ENCODE measurements at regions not wholly inside any gene's neighbourhood (a gene's known extent, or its start where the extent isn't known, plus 50 kb on each side); places are given as distances from the start of the nearest gene placed in this dataset.

DNA sequence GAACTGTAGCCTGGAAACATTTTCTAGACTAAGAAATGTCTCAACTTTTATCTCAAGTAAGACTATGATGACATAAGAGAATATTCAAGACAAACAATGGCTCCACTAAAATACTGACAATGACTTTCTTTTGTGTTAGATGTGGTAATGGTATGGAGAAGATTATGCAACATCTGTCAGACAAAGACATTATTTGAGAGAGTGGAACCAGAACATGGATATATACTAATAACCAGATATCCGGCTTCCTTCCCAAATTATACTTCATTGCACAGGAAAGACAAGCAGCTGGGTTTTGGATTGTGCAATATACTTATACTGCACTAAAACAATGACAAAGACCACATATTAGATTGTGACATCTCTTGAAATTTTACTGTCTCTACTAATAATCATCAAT, 290.8 kb upstream of the GIMD1 start (continued):
- TF ChIP-seq, protein P1, sequence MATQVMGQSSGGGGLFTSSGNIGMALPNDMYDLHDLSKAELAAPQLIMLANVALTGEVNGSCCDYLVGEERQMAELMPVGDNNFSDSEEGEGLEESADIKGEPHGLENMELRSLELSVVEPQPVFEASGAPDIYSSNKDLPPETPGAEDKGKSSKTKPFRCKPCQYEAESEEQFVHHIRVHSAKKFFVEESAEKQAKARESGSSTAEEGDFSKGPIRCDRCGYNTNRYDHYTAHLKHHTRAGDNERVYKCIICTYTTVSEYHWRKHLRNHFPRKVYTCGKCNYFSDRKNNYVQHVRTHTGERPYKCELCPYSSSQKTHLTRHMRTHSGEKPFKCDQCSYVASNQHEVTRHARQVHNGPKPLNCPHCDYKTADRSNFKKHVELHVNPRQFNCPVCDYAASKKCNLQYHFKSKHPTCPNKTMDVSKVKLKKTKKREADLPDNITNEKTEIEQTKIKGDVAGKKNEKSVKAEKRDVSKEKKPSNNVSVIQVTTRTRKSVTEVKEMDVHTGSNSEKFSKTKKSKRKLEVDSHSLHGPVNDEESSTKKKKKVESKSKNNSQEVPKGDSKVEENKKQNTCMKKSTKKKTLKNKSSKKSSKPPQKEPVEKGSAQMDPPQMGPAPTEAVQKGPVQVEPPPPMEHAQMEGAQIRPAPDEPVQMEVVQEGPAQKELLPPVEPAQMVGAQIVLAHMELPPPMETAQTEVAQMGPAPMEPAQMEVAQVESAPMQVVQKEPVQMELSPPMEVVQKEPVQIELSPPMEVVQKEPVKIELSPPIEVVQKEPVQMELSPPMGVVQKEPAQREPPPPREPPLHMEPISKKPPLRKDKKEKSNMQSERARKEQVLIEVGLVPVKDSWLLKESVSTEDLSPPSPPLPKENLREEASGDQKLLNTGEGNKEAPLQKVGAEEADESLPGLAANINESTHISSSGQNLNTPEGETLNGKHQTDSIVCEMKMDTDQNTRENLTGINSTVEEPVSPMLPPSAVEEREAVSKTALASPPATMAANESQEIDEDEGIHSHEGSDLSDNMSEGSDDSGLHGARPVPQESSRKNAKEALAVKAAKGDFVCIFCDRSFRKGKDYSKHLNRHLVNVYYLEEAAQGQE (IDR thresholded peaks at IDR 0.05; ENCODE audit: unreplicated experiment), result no peak

DNA sequence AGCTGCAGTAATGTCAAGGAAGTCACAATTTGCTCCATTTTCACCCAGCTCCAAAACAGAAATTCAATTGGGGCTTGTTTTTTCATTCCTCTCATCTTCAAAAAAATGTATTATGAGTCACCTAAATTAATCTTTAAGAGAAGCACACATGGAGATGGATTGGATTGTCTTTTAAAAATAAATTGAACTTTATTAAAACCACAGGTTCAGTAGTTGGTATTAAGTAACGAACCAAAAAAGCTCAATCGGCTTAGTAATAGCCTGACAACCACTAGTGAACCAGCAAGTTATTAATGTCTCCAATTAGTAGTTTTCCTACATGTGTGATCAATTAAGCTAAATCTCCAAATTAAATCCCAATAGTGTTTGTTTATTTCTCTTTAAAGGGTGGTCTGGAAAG, 283.5 kb upstream of the GIMD1 start:
- no peaks in the 10 kb centered on the region for H3K9me3 Mint-ChIP-seq
- H3F3A ChIP-seq (replicated peaks; ENCODE audit: low read depth), result no peaks in the 10 kb centered on the region
- H2AFZ ChIP-seq, result no peak overlapping the region
- 0 out of 2 replicates have a peak, but pooled peaks cover 4% of the 10 kb centered on the region for H3K9me2 ChIP-seq (ENCODE audit: insufficient read depth)
- H4K20me1 ChIP-seq (replicated peaks; ENCODE audit: insufficient read depth), result no peaks in the 10 kb centered on the region
- no peak overlapping the region for H3K4me2 ChIP-seq
- no peak overlapping the region for H3K27ac ChIP-seq (ENCODE audit: low read depth)
- H3K79me2 ChIP-seq (replicated peaks; ENCODE audit: insufficient read depth), result no peaks in the 10 kb centered on the region
- no peaks in the 10 kb centered on the region for H3K4me1 Mint-ChIP-seq
- no peak overlapping the region for H3K27ac Mint-ChIP-seq
- ATAC-seq (no peak), DNase-seq (ENCODE audit: low spot score) (no peak)
- no peaks in the 10 kb centered on the region for H3K4me1 ChIP-seq (ENCODE audit: insufficient read depth)
- H3K4me3 Mint-ChIP-seq, result no peak overlapping the region
- H3K36me3 ChIP-seq (ENCODE audit: insufficient read depth), result no peaks in the 10 kb centered on the region
- no peak overlapping the region for H3K4me3 ChIP-seq
- no peaks in the 10 kb centered on the region for H3K27me3 Mint-ChIP-seq (ENCODE audit: insufficient read depth, low read depth, poor library complexity)
- no peaks in the 10 kb centered on the region for H3K27me3 ChIP-seq (ENCODE audit: insufficient read depth)
- no peaks in the 10 kb centered on the region for H3K36me3 Mint-ChIP-seq (ENCODE audit: low read depth)
- TF ChIP-seq CTCF (conservative IDR thresholded peaks at IDR 0.05; ENCODE audit: low read depth in 2 of 2), result no peak
- TF ChIP-seq, protein P1 (IDR thresholded peaks at IDR 0.05; ENCODE audit: unreplicated experiment), result no peak
- TF ChIP-seq, protein P2, sequence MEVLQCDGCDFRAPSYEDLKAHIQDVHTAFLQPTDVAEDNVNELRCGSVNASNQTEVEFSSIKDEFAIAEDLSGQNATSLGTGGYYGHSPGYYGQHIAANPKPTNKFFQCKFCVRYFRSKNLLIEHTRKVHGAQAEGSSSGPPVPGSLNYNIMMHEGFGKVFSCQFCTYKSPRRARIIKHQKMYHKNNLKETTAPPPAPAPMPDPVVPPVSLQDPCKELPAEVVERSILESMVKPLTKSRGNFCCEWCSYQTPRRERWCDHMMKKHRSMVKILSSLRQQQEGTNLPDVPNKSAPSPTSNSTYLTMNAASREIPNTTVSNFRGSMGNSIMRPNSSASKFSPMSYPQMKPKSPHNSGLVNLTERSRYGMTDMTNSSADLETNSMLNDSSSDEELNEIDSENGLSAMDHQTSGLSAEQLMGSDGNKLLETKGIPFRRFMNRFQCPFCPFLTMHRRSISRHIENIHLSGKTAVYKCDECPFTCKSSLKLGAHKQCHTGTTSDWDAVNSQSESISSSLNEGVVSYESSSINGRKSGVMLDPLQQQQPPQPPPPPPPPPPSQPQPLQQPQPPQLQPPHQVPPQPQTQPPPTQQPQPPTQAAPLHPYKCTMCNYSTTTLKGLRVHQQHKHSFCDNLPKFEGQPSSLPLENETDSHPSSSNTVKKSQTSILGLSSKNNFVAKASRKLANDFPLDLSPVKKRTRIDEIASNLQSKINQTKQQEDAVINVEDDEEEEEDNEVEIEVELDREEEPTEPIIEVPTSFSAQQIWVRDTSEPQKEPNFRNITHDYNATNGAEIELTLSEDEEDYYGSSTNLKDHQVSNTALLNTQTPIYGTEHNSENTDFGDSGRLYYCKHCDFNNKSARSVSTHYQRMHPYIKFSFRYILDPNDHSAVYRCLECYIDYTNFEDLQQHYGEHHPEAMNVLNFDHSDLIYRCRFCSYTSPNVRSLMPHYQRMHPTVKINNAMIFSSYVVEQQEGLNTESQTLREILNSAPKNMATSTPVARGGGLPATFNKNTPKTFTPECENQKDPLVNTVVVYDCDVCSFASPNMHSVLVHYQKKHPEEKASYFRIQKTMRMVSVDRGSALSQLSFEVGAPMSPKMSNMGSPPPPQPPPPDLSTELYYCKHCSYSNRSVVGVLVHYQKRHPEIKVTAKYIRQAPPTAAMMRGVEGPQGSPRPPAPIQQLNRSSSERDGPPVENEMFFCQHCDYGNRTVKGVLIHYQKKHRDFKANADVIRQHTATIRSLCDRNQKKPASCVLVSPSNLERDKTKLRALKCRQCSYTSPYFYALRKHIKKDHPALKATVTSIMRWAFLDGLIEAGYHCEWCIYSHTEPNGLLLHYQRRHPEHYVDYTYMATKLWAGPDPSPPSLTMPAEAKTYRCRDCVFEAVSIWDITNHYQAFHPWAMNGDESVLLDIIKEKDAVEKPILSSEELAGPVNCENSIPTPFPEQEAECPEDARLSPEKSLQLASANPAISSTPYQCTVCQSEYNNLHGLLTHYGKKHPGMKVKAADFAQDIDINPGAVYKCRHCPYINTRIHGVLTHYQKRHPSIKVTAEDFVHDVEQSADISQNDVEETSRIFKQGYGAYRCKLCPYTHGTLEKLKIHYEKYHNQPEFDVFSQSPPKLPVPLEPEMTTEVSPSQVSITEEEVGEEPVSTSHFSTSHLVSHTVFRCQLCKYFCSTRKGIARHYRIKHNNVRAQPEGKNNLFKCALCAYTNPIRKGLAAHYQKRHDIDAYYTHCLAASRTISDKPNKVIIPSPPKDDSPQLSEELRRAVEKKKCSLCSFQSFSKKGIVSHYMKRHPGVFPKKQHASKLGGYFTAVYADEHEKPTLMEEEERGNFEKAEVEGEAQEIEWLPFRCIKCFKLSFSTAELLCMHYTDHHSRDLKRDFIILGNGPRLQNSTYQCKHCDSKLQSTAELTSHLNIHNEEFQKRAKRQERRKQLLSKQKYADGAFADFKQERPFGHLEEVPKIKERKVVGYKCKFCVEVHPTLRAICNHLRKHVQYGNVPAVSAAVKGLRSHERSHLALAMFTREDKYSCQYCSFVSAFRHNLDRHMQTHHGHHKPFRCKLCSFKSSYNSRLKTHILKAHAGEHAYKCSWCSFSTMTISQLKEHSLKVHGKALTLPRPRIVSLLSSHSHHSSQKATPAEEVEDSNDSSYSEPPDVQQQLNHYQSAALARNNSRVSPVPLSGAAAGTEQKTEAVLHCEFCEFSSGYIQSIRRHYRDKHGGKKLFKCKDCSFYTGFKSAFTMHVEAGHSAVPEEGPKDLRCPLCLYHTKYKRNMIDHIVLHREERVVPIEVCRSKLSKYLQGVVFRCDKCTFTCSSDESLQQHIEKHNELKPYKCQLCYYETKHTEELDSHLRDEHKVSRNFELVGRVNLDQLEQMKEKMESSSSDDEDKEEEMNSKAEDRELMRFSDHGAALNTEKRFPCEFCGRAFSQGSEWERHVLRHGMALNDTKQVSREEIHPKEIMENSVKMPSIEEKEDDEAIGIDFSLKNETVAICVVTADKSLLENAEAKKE (CRISPR knock-in tag; IDR thresholded peaks at IDR 0.05), result no peak
- TF ChIP-seq JUNB (IDR thresholded peaks at IDR 0.05; ENCODE audit: unreplicated experiment), result no peak
- TF ChIP-seq STAT1 (IDR thresholded peaks at IDR 0.05; ENCODE audit: unreplicated experiment), result no peak
- no peak for TF ChIP-seq EZH2phosphoT487 (IDR thresholded peaks at IDR 0.05; ENCODE audit: unreplicated experiment)
- TF ChIP-seq, protein P3, sequence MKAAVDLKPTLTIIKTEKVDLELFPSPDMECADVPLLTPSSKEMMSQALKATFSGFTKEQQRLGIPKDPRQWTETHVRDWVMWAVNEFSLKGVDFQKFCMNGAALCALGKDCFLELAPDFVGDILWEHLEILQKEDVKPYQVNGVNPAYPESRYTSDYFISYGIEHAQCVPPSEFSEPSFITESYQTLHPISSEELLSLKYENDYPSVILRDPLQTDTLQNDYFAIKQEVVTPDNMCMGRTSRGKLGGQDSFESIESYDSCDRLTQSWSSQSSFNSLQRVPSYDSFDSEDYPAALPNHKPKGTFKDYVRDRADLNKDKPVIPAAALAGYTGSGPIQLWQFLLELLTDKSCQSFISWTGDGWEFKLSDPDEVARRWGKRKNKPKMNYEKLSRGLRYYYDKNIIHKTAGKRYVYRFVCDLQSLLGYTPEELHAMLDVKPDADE (IDR thresholded peaks at IDR 0.05), result no peak
- no peak for TF ChIP-seq CREB1 (CRISPR knock-in tag; IDR thresholded peaks at IDR 0.05; ENCODE audit: low read depth)
- no peak for TF ChIP-seq NANOG (IDR thresholded peaks at IDR 0.05; ENCODE audit: borderline replicate concordance)

Data from GM23338 (cell line).